ENCODE measurements at regions not wholly inside any gene's neighbourhood (a gene's known extent, or its start where the extent isn't known, plus 50 kb on each side); places are given as distances from the start of the nearest gene placed in this dataset.

DNA sequence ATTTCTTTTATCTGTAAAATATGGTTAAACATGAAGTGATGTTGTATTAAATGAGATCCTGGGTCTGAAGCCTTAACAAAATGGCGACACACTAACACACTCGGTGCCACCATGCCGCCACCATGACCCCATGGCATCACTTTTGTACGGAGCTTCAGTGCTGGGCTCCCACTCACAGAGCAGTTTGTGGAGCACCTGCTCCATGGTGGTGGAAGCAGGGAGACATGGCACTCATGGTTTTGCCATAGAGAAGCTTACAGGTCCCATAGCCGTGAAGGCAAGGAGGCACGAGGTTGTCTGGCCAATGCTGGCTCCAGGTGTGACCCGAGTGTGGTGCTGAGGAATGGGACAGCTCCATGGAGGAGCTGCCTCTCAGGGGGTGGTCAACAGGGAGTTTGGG is 63.5 kb upstream of the EN2 start:
- H3K79me2 ChIP-seq (ENCODE audit: control insufficient read depth in 1 of 2, insufficient read depth in 2 of 2, low read length in 2 of 2), result no peaks in the 10 kb centered on the region
- no peak overlapping the region for H3K56ac ChIP-seq (replicated peaks; ENCODE audit: insufficient read length, low read depth, low read length)
- H3K27ac ChIP-seq (ENCODE audit: low read depth, low read length), result no peak overlapping the region
- FAIRE-seq (no peak), DNase-seq (ENCODE audit: low read depth in 1 of 2, low spot score in 2 of 2) (no peak)
- H4K8ac ChIP-seq (ENCODE audit: extremely low read depth, insufficient read depth, low read length), result 0 out of 2 replicates have a peak overlapping the region, but pooled peaks have one; percentile 25
- no peak overlapping the region for H2BK120ac ChIP-seq (replicated peaks; ENCODE audit: low read depth, low read length)
- TF ChIP-seq SP2 (IDR thresholded peaks at IDR 0.05; ENCODE audit: low read length), result no peak
- no peak for TF ChIP-seq EZH2 (IDR thresholded peaks at IDR 0.05; ENCODE audit: low read depth, low read length, severe bottlenecking)
- no peak for TF ChIP-seq JUN (IDR thresholded peaks at IDR 0.05; ENCODE audit: low read depth, low read length)
- no peak for TF ChIP-seq MAFK (IDR thresholded peaks at IDR 0.05; ENCODE audit: low read depth, low read length)
- TF ChIP-seq POLR2A (IDR thresholded peaks at IDR 0.05; ENCODE audit: control extremely low read depth in 1 of 2, low read depth in 2 of 2, low read length in 2 of 2), result no peak
- TF ChIP-seq HDAC6 (IDR thresholded peaks at IDR 0.05; ENCODE audit: low read depth, low read length), result no peak
- no peak for TF ChIP-seq RBBP5 (IDR thresholded peaks at IDR 0.05; ENCODE audit: borderline replicate concordance, low read depth, low read length)
- TF ChIP-seq, protein P1, sequence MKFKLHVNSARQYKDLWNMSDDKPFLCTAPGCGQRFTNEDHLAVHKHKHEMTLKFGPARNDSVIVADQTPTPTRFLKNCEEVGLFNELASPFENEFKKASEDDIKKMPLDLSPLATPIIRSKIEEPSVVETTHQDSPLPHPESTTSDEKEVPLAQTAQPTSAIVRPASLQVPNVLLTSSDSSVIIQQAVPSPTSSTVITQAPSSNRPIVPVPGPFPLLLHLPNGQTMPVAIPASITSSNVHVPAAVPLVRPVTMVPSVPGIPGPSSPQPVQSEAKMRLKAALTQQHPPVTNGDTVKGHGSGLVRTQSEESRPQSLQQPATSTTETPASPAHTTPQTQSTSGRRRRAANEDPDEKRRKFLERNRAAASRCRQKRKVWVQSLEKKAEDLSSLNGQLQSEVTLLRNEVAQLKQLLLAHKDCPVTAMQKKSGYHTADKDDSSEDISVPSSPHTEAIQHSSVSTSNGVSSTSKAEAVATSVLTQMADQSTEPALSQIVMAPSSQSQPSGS (IDR thresholded peaks at IDR 0.05; ENCODE audit: low read length), result no peak
- TF ChIP-seq CHD1 (IDR thresholded peaks at IDR 0.05; ENCODE audit: low read depth, low read length), result no peak
- no peak for TF ChIP-seq TAF7 (optimal IDR thresholded peaks at IDR 0.05; ENCODE audit: borderline replicate concordance, low read depth, low read length)
- H3K9ac ChIP-seq (replicated peaks in 1 of 4; ENCODE audit: extremely low read depth in 1 of 4, low read depth in 3 of 4, low read length in 3 of 4), result no peak overlapping the region
- no peak overlapping the region for H2AFZ ChIP-seq (ENCODE audit: low read length)
- no peak overlapping the region for H2BK20ac ChIP-seq (ENCODE audit: low read length)
- no peaks in the 10 kb centered on the region for H3K36me3 ChIP-seq (ENCODE audit: control insufficient read depth in 2 of 4, insufficient read depth in 4 of 4, low read length in 3 of 4)
- ChIA-PET CTCF (ENCODE audit: partially characterized antibody) (interaction anchor here (1.1 to 4.4 kb wide), 7 partner anchors 8 to 59 kb away, joined by 3 to 19 read pairs (median 14); no protein-coding TSS in a partner anchor), POLR2A (ENCODE audit: partially characterized antibody) (no interaction called here)
- H3K9me3 ChIP-seq (ENCODE audit: insufficient read depth in 2 of 2, low read depth in 1 of 2, low read length in 1 of 2), result peaks cover 0 to 6% of the 10 kb centered on the region in 2 experiments; a peak in 1 of 4 replicates
- H3K27me3 ChIP-seq (replicated peaks in 1 of 4; ENCODE audit: control insufficient read depth in 3 of 4, extremely low read depth in 1 of 4, insufficient read depth in 3 of 4, low read length in 3 of 4), result no peaks in the 10 kb centered on the region; a peak in 1 of 7 replicates
- H3K4ac ChIP-seq (replicated peaks; ENCODE audit: insufficient read length, low read depth, low read length), result no peak overlapping the region
- no peak overlapping the region for H2AK5ac ChIP-seq (ENCODE audit: low read depth, low read length)
- no peak overlapping the region for H3K4me2 ChIP-seq (ENCODE audit: insufficient read depth in 1 of 2, low read depth in 2 of 2, low read length in 2 of 2)
- H4K20me1 ChIP-seq (replicated peaks in 1 of 2; ENCODE audit: control insufficient read depth in 1 of 2, insufficient read depth in 2 of 2, low read length in 2 of 2), result peaks cover 0 to 1% of the 10 kb centered on the region in 2 experiments
- no peak overlapping the region for H3K18ac ChIP-seq (ENCODE audit: extremely low read depth, low read length)
- H2BK15ac ChIP-seq (ENCODE audit: low read length), result no peak overlapping the region
- H4K91ac ChIP-seq (replicated peaks; ENCODE audit: insufficient read length, low read length), result no peak overlapping the region
- H3K23ac ChIP-seq (ENCODE audit: insufficient read length), result no peak overlapping the region
- H2BK5ac ChIP-seq (ENCODE audit: low read depth, low read length), result no peak overlapping the region
- H2BK12ac ChIP-seq (ENCODE audit: low read depth, low read length), result no peak overlapping the region
- H3K4me1 ChIP-seq (replicated peaks in 1 of 4; ENCODE audit: control insufficient read depth in 3 of 4, insufficient read depth in 4 of 4, low read length in 3 of 4), result no peaks in the 10 kb centered on the region
- H3K14ac ChIP-seq (ENCODE audit: insufficient read length), result no peak overlapping the region
- 97% methylated on average over 7 of the region's 7 CpGs; no CpG with 5 or more reads in 1 of the 2 experiments for WGBS, 2 experiments (ENCODE audit: extremely low coverage in 1 of 2, insufficient coverage in 1 of 2, insufficient read length in 1 of 2, insufficient replicate concordance in 2 of 2, low coverage in 1 of 2, low lambda C conversion rate in 2 of 2, missing lambda C conversion rate in 1 of 2)
- H3K79me1 ChIP-seq (ENCODE audit: low read depth, low read length), result no peaks in the 10 kb centered on the region
- no peaks in the 10 kb centered on the region for H3K23me2 ChIP-seq (ENCODE audit: low read depth, low read length)
- no peak overlapping the region for H3K4me3 ChIP-seq (ENCODE audit: extremely low read depth in 1 of 4, insufficient read depth in 2 of 4, low read depth in 3 of 4, low read length in 4 of 4)
- no peak overlapping the region for H4K5ac ChIP-seq (ENCODE audit: insufficient read length, low read depth, low read length)
